ENCODE measurements at regions not wholly inside any gene's neighbourhood (a gene's known extent, or its start where the extent isn't known, plus 50 kb on each side); places are given as distances from the start of the nearest gene placed in this dataset.

GRCh38 chr5:5930561-5930960 lies 447.8 kb downstream of the MED10 start:
- no peak for ATAC-seq (replicated peaks in 6 of 8)
- Histone ChIP-seq H3K4me3 (no peak overlapping the region), H3K4me1 (replicated peaks in 1 of 2) (peaks cover 9 to 19% of the 10 kb centered on the region in 2 donors), H3K27ac (no peak overlapping the region)
- 29 to 100% (median 86%) methylated on average over 1 to 2 of the region's 2 CpGs; no CpG with 5 or more reads in 1 of the 10 experiments for WGBS, 10 experiments
- in situ Hi-C loops (cut with MboI; ENCODE audit: low pct_unique_long_range_greater_than_20kb in 2 of 9, low sequenced_read_pairs in 9 of 9, unreplicated experiment in 9 of 9): no loop called here

GRCh38 chr5:5929291-5930020 lies 448.9 kb downstream of the MED10 start:
- H3K27ac ChIP-seq: no peak overlapping the region
- peak in 5 of 8 experiments; percentile 40 to 80 (median 74) for ATAC-seq (replicated peaks in 6 of 8)
- in situ Hi-C loops (cut with MboI; ENCODE audit: low pct_unique_long_range_greater_than_20kb in 2 of 9, low sequenced_read_pairs in 9 of 9, unreplicated experiment in 9 of 9): no loop called here

GRCh38 chr5:5925191-5925590 lies 453.2 kb downstream of the MED10 start:
- Histone ChIP-seq H3K4me3 (no peak overlapping the region), H3K4me1 (replicated peaks in 1 of 2) (peaks cover 9 to 14% of the 10 kb centered on the region in 2 donors), H3K27ac (no peak overlapping the region)
- in situ Hi-C loops (cut with MboI; ENCODE audit: low pct_unique_long_range_greater_than_20kb in 2 of 9, low sequenced_read_pairs in 9 of 9, unreplicated experiment in 9 of 9): no loop called here
- ATAC-seq (replicated peaks in 6 of 8): no peak
- 20 to 100% (median 76%) methylated on average over 1 to 4 of the region's 7 CpGs; no CpG with 5 or more reads in 6 of the 10 experiments for WGBS, 10 experiments

More at GRCh38 chr5:5929291-5930020, 448.9 kb downstream of the MED10 start:
- H3K4me3 ChIP-seq: no peak overlapping the region
- 0 to 67% (median 28%) methylated on average over 1 to 7 of the region's 7 CpGs; no CpG with 5 or more reads in 1 of the 10 experiments for WGBS, 10 experiments
- peaks cover 9 to 19% of the 10 kb centered on the region in 2 donors for H3K4me1 ChIP-seq (replicated peaks in 1 of 2)

- Histone ChIP-seq H3K4me3 (no peak overlapping the region), H3K27ac (no peak overlapping the region), H3K4me1 (replicated peaks in 1 of 2) (no peaks in the 10 kb centered on the region)
- WGBS, 10 experiments: 7 to 100% (median 71%) methylated on average over 1 to 2 of the region's 2 CpGs; no CpG with 5 or more reads in 3 of the 10 experiments
- peak in 1 of 8 experiments; percentile 36 for ATAC-seq (replicated peaks in 6 of 8)
- in situ Hi-C loops (cut with MboI; ENCODE audit: low pct_unique_long_range_greater_than_20kb in 2 of 9, low sequenced_read_pairs in 9 of 9, unreplicated experiment in 9 of 9): no loop called here
Observed at GRCh38 chr5:5919411-5919810, 458.9 kb downstream of the MED10 start.

GRCh38 chr5:5906778-5907177 lies 471.6 kb downstream of the MED10 start:
- peaks cover 0 to 23% of the 10 kb centered on the region in 2 donors for H3K4me1 ChIP-seq (replicated peaks in 1 of 2)
- 57 to 92% (median 72%) methylated on average over 2 to 3 of the region's 3 CpGs for WGBS, 10 experiments
- no peak for ATAC-seq (replicated peaks in 6 of 8)
- no peak overlapping the region for H3K27ac ChIP-seq
- in situ Hi-C loops (cut with MboI; ENCODE audit: low pct_unique_long_range_greater_than_20kb in 2 of 9, low sequenced_read_pairs in 9 of 9, unreplicated experiment in 9 of 9): no loop called here
- no peak overlapping the region for H3K4me3 ChIP-seq

GRCh38 chr5:5905186-5905585 lies 473.2 kb downstream of the MED10 start:
- peak in 1 of 8 experiments; percentile 73 for ATAC-seq (replicated peaks in 6 of 8)
- 0 to 86% (median 83%) methylated on average over 1 to 2 of the region's 2 CpGs; no CpG with 5 or more reads in 5 of the 10 experiments for WGBS, 10 experiments
- in situ Hi-C loops (cut with MboI; ENCODE audit: low pct_unique_long_range_greater_than_20kb in 2 of 9, low sequenced_read_pairs in 9 of 9, unreplicated experiment in 9 of 9): no loop called here
- H3K4me3 ChIP-seq: no peak overlapping the region
- H3K4me1 ChIP-seq (replicated peaks in 1 of 2): peaks cover 0 to 15% of the 10 kb centered on the region in 2 donors
- no peak overlapping the region for H3K27ac ChIP-seq

- in situ Hi-C loops (cut with MboI; ENCODE audit: low pct_unique_long_range_greater_than_20kb in 2 of 9, low sequenced_read_pairs in 9 of 9, unreplicated experiment in 9 of 9): no loop called here
Observed at GRCh38 chr5:5904113-5904512, 474.2 kb downstream of the MED10 start.

GRCh38 chr5:5902678-5903646 lies 475.4 kb downstream of the MED10 start:
- peak in 4 of 8 experiments; percentile 24 to 65 (median 52) for ATAC-seq (replicated peaks in 6 of 8)
- WGBS, 10 experiments: 23 to 100% (median 76%) methylated on average over 1 to 6 of the region's 10 CpGs; no CpG with 5 or more reads in 1 of the 10 experiments

More at GRCh38 chr5:5904113-5904512, 474.2 kb downstream of the MED10 start:
- Histone ChIP-seq H3K4me1 (replicated peaks in 1 of 2) (peaks cover 0 to 14% of the 10 kb centered on the region in 2 donors), H3K27ac (no peak overlapping the region), H3K4me3 (no peak overlapping the region)
- WGBS, 10 experiments: 0 to 67% (median 30%) methylated on average over 1 to 4 of the region's 4 CpGs; no CpG with 5 or more reads in 6 of the 10 experiments
- ATAC-seq (replicated peaks in 6 of 8): peak in 3 of 8 experiments; percentile 50 to 76 (median 53)

GRCh38 chr5:5900350-5900749 lies 477.9 kb downstream of the ICE1 start:
- H3K27ac ChIP-seq: no peak overlapping the region
- H3K4me1 ChIP-seq (replicated peaks in 1 of 2): peaks cover 0 to 14% of the 10 kb centered on the region in 2 donors
- WGBS, 10 experiments: 4 to 95% (median 88%) methylated on average over 3 to 6 of the region's 6 CpGs
- in situ Hi-C loops (cut with MboI; ENCODE audit: low pct_unique_long_range_greater_than_20kb in 2 of 9, low sequenced_read_pairs in 9 of 9, unreplicated experiment in 9 of 9): no loop called here
- ATAC-seq (replicated peaks in 6 of 8): no peak
- H3K4me3 ChIP-seq: no peak overlapping the region

More at GRCh38 chr5:5902678-5903646, 475.4 kb downstream of the MED10 start:
- in situ Hi-C loops (cut with MboI; ENCODE audit: low pct_unique_long_range_greater_than_20kb in 2 of 9, low sequenced_read_pairs in 9 of 9, unreplicated experiment in 9 of 9): no loop called here
- Histone ChIP-seq H3K4me3 (no peak overlapping the region), H3K4me1 (replicated peaks in 1 of 2) (peaks cover 0 to 14% of the 10 kb centered on the region in 2 donors), H3K27ac (peak overlapping the region in 1 of 2 donors; percentile 21)

GRCh38 chr5:5899716-5900115 lies 477.2 kb downstream of the ICE1 start:
- Histone ChIP-seq H3K4me3 (no peak overlapping the region), H3K4me1 (replicated peaks in 1 of 2) (peaks cover 0 to 10% of the 10 kb centered on the region in 2 donors), H3K27ac (no peak overlapping the region)
- no peak for ATAC-seq (replicated peaks in 6 of 8)
- in situ Hi-C loops (cut with MboI; ENCODE audit: low pct_unique_long_range_greater_than_20kb in 2 of 9, low sequenced_read_pairs in 9 of 9, unreplicated experiment in 9 of 9): loop anchor here in 1 of 9 experiments (25.0 kb wide), 1 partner anchor 387 kb away; no protein-coding TSS in a partner anchor
- WGBS, 10 experiments: 14 to 100% (median 83%) methylated on average over 1 to 3 of the region's 3 CpGs; no CpG with 5 or more reads in 1 of the 10 experiments

GRCh38 chr5:5888284-5888683 lies 465.8 kb downstream of the ICE1 start:
- Histone ChIP-seq H3K4me3 (no peak overlapping the region), H3K27ac (peak overlapping the region in 1 of 2 donors; percentile 31), H3K4me1 (replicated peaks in 1 of 2) (peaks cover 8 to 28% of the 10 kb centered on the region in 2 donors)
- 0 to 88% (median 18%) methylated on average over 1 of the region's 1 CpG; no CpG with 5 or more reads in 4 of the 10 experiments for WGBS, 10 experiments
- peak in 1 of 8 experiments; percentile 14 for ATAC-seq (replicated peaks in 6 of 8)
- in situ Hi-C loops (cut with MboI; ENCODE audit: low pct_unique_long_range_greater_than_20kb in 2 of 9, low sequenced_read_pairs in 9 of 9, unreplicated experiment in 9 of 9): loop anchor here in 1 of 9 experiments (25.0 kb wide), 1 partner anchor 376 kb away; no protein-coding TSS in a partner anchor

- Histone ChIP-seq H3K27ac (no peak overlapping the region), H3K4me1 (replicated peaks in 1 of 2) (peaks cover 8 to 28% of the 10 kb centered on the region in 2 donors), H3K4me3 (no peak overlapping the region)
- in situ Hi-C loops (cut with MboI; ENCODE audit: low pct_unique_long_range_greater_than_20kb in 2 of 9, low sequenced_read_pairs in 9 of 9, unreplicated experiment in 9 of 9): loop anchor here in 1 of 9 experiments (25.0 kb wide), 1 partner anchor 376 kb away; no protein-coding TSS in a partner anchor
- ATAC-seq (replicated peaks in 6 of 8): peak in 2 of 8 experiments; percentile 26
- 4 to 87% (median 60%) methylated on average over 1 to 3 of the region's 3 CpGs for WGBS, 10 experiments
Observed at GRCh38 chr5:5887833-5888232, 465.4 kb downstream of the ICE1 start.

All from motor neuron (in vitro differentiated cells).